Left ventricle myocardium inferior (tissue), 1 donor: ENCODE measurements at regions not wholly inside any gene's neighbourhood (a gene's known extent, or its start where the extent isn't known, plus 50 kb on each side); places are given as distances from the start of the nearest gene placed in this dataset.

ENCODE experiments used
- DNase-seq: peaks from one replicate; pipeline ENCODE4 v3.0.0-alpha.2; 2020
- H3K27ac ChIP-seq: fragments of 200-600 bp; replicated peaks from 2 replicates; pipeline ENCODE4 v1.8.0; 2021
- H3K27me3 ChIP-seq: fragments of 200-600 bp; 2 replicates; pipeline ENCODE4 v1.8.0; 2021; ENCODE audit warnings: low read depth
- H3K36me3 ChIP-seq: fragments of 200-600 bp; 2 replicates; pipeline ENCODE4 v1.8.0; 2021
- H3K4me1 ChIP-seq: fragments of 200-600 bp; 2 replicates; pipeline ENCODE4 v1.8.0; 2021
- H3K4me3 ChIP-seq: fragments of 200-600 bp; 2 replicates; pipeline ENCODE4 v1.8.0; 2021; ENCODE audit warnings: mild to moderate bottlenecking, moderate library complexity
- H3K9me3 ChIP-seq: fragments of 200-600 bp; replicated peaks from 2 replicates; pipeline ENCODE4 v1.8.0; 2021
- intact Hi-C: fragments of 100-400 bp; cut with micrococcal nuclease; formaldehyde crosslinking; loops from one replicate; pipeline ENCODE4 v1.11.0; 2022
- TF ChIP-seq, protein P1 (sequence below): fragments of 200-600 bp; IDR thresholded peaks from 2 replicates; pipeline ENCODE4 v1.8.0; 2021; ENCODE audit warnings: antibody characterized with exemption, mild to moderate bottlenecking, borderline replicate concordance
- donor health status: DM: no; HTN: yes; CAD: no; lungs with severe emphysema.

- Histone ChIP-seq H3K36me3 (no peaks in the 10 kb centered on the region), H3K4me1 (no peaks in the 10 kb centered on the region), H3K27me3 (no peaks in the 10 kb centered on the region), H3K27ac (no peak overlapping the region), H3K4me3 (no peak overlapping the region), H3K9me3 (no peaks in the 10 kb centered on the region)
- intact Hi-C loops = no loop called here
- DNase-seq = no peak
- TF ChIP-seq, protein P1, sequence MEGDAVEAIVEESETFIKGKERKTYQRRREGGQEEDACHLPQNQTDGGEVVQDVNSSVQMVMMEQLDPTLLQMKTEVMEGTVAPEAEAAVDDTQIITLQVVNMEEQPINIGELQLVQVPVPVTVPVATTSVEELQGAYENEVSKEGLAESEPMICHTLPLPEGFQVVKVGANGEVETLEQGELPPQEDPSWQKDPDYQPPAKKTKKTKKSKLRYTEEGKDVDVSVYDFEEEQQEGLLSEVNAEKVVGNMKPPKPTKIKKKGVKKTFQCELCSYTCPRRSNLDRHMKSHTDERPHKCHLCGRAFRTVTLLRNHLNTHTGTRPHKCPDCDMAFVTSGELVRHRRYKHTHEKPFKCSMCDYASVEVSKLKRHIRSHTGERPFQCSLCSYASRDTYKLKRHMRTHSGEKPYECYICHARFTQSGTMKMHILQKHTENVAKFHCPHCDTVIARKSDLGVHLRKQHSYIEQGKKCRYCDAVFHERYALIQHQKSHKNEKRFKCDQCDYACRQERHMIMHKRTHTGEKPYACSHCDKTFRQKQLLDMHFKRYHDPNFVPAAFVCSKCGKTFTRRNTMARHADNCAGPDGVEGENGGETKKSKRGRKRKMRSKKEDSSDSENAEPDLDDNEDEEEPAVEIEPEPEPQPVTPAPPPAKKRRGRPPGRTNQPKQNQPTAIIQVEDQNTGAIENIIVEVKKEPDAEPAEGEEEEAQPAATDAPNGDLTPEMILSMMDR = no peak
Observed at GRCh38 chr16:65339062-65339461, 217.2 kb upstream of the CDH11 start.

DNA sequence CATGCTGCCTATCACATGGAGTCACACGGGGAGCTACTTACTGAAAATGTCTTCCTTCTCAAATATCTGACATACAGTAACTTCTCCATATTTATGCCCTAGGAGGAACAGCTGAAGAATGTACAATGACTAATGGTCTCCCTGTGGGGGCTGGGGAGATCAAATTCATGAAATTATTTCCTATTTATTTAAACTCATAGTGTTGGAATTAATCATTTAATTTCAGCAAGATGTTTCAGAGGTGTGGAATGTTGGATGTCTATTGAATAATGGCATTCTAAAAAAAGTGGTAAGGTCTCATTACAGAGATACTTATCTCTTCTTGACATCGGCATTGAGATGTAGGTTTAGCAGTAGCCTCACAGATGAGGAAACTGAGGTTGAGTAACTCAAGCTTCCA, 214.3 kb upstream of the CDH11 start:
- Histone ChIP-seq H3K4me3 (no peak overlapping the region), H3K36me3 (no peaks in the 10 kb centered on the region), H3K9me3 (no peaks in the 10 kb centered on the region), H3K27me3 (no peaks in the 10 kb centered on the region), H3K27ac (no peak overlapping the region), H3K4me1 (no peaks in the 10 kb centered on the region)
- DNase-seq = no peak
- intact Hi-C loops = no loop called here
- TF ChIP-seq, protein P1 = no peak

DNA sequence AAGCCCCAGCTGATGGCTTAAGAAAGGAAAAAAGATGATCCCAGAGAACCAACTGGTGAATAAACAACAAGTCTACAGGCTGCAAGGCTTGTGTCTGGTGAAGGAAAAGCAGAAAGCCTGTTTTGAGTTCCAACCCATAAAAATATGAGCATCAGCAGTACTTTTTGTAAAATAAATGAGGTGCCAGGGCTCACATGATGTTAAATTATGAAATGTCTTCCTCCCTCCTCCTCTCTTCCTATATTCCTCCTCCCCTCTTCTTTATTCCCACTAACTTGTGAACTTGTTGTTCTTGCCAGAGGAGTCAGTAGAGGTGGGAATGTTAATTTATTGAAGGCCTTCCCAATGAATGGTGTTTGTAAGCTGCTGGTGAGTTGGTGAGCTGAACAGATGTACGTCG, 212.2 kb upstream of the CDH11 start:
- no peaks in the 10 kb centered on the region for H3K4me1 ChIP-seq
- no peak overlapping the region for H3K4me3 ChIP-seq
- H3K27me3 ChIP-seq = no peaks in the 10 kb centered on the region
- no peak overlapping the region for H3K27ac ChIP-seq
- H3K9me3 ChIP-seq = no peaks in the 10 kb centered on the region
- TF ChIP-seq, protein P1 = no peak
- intact Hi-C loops = no loop called here
- no peaks in the 10 kb centered on the region for H3K36me3 ChIP-seq
- no peak for DNase-seq

DNA sequence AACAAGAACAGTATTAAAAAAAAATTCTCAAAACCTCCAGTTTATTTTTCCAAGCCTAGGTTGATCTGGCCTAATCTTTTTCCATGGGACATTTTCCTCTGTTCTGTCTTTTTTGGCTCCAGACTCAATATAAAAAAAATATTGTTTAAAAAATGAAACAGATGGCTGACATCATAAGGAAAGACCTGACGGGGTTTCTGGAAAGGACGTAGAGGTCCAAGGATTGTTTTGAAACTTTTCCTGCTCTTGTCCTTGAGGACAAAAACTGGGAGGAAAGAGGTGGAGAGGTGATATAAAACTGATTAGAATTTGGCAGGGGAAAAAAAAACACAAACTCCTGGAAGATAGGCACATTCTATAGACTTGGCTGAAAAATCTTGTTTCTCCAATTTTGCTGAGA, 211.4 kb upstream of the CDH11 start:
- intact Hi-C loops = no loop called here
- H3K4me1 ChIP-seq = no peaks in the 10 kb centered on the region
- no peaks in the 10 kb centered on the region for H3K27me3 ChIP-seq
- no peak overlapping the region for H3K4me3 ChIP-seq
- DNase-seq = no peak
- H3K36me3 ChIP-seq = no peaks in the 10 kb centered on the region
- no peak overlapping the region for H3K27ac ChIP-seq
- no peaks in the 10 kb centered on the region for H3K9me3 ChIP-seq
- TF ChIP-seq, protein P1 = no peak

DNA sequence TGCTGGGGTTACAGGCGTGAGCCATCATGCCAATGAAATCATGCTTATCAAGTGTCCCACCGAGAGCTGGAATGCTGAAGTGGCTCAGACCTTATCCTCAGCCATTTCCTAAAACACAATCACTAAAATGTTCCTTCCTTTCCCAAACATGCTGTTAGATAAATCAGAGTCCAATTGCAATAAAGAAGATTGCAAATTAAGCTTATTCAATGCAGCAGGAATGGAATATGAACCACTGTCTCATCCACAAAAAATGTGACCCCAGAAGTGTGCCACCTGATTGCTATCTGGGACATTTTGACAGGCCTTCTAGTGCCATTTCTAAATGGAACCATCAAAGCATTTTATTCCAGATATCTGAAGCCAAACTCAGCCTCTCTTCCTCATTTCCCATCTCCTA, 205.5 kb upstream of the CDH11 start:
- no peaks in the 10 kb centered on the region for H3K27me3 ChIP-seq
- H3K4me1 ChIP-seq = no peaks in the 10 kb centered on the region
- DNase-seq = no peak
- intact Hi-C loops = no loop called here
- no peak overlapping the region for H3K27ac ChIP-seq
- H3K4me3 ChIP-seq = no peak overlapping the region
- no peaks in the 10 kb centered on the region for H3K36me3 ChIP-seq
- TF ChIP-seq, protein P1 = no peak
- no peaks in the 10 kb centered on the region for H3K9me3 ChIP-seq
